PC-3 (cell line): ENCODE measurements at regions not wholly inside any gene's neighbourhood (a gene's known extent, or its start where the extent isn't known, plus 50 kb on each side); places are given as distances from the start of the nearest gene placed in this dataset.

ENCODE experiments used
- ATAC-seq: fragments of 200-7000 bp; cut with Tn5 transposase; 2 replicates; pipeline ENCODE4 v1.9.1; 2020; ENCODE audit warnings: mild to moderate bottlenecking, moderate library complexity
- BruUV-seq: library from RNA; stranded (reverse); fragments of 400-500 nt; replicated peaks from 2 replicates; lab custom pipeline; 2021; lab: Mats Ljungman, UMichigan
- CTCF ChIA-PET: fragments of 300-600 bp; sonication (Branson Sonifier 250); formaldehyde crosslinking; loops from one replicate; lab custom pipeline; 2022; ENCODE audit warnings: antibody characterized with exemption; lab: Charles Lee
- POLR2A ChIA-PET: fragments of 300-600 bp; sonication (Branson Sonifier 250); formaldehyde crosslinking; loops from one replicate; lab custom pipeline; 2022; ENCODE audit warnings: antibody characterized with exemption; ENCODE audit not compliant: unreplicated experiment; lab: Charles Lee
- DNase-seq: peaks from one replicate; pipeline ENCODE4 v3.0.0-alpha.2; 2015
- H2AFZ ChIP-seq: fragments of 300-600 bp; sonication (generic); 2 replicates; pipeline ENCODE4 v1.6.0; 2016; ENCODE audit warnings: antibody characterized with exemption, low read length
- H3F3A ChIP-seq: fragments of 300-600 bp; sonication (generic); one replicate; pipeline ENCODE4 v1.6.0; 2017; ENCODE audit warnings: antibody characterized with exemption, low read length, control low read depth, mild to moderate bottlenecking; ENCODE audit not compliant: unreplicated experiment
- H3K27ac ChIP-seq: fragments of 300-600 bp; sonication (generic); 2 replicates; pipeline ENCODE4 v1.5.1; 2016; ENCODE audit warnings: mild to moderate bottlenecking, low read length
- H3K27me3 ChIP-seq: fragments of 300-600 bp; sonication (generic); 2 replicates; pipeline ENCODE4 v1.6.1; 2016; ENCODE audit warnings: low read length, mixed read lengths
- H3K36me3 ChIP-seq: fragments of 300-600 bp; sonication (generic); 2 replicates; pipeline ENCODE4 v1.6.1; 2016; ENCODE audit warnings: low read depth, mixed run types, low read length, mixed read lengths
- H3K4me1 ChIP-seq: fragments of 300-600 bp; sonication (generic); 2 replicates; pipeline ENCODE4 v1.5.1; 2016; ENCODE audit warnings: low read length; ENCODE audit not compliant: insufficient read depth
- H3K4me2 ChIP-seq: fragments of 300-600 bp; sonication (generic); 2 replicates; pipeline ENCODE4 v1.6.0; 2016; ENCODE audit warnings: low read length
- H3K4me3 ChIP-seq: fragments of 300-600 bp; sonication (generic); 2 replicates; pipeline ENCODE4 v1.5.1; 2016; ENCODE audit warnings: mild to moderate bottlenecking, low read length, mixed read lengths
- H3K79me2 ChIP-seq: fragments of 300-600 bp; sonication (generic); 2 replicates; pipeline ENCODE4 v1.6.1; 2017; ENCODE audit warnings: low read length, mixed read lengths
- H3K9ac ChIP-seq: fragments of 300-600 bp; sonication (generic); 2 replicates; pipeline ENCODE4 v1.6.0; 2016; ENCODE audit warnings: mild to moderate bottlenecking, low read length
- H3K9me2 ChIP-seq: fragments of 300-600 bp; sonication (generic); replicated peaks from 2 replicates; pipeline ENCODE4 v1.6.1; 2016; ENCODE audit warnings: mixed run types, low read length, mixed read lengths
- H3K9me3 ChIP-seq: fragments of 300-600 bp; sonication (generic); 2 replicates; pipeline ENCODE4 v1.6.1; 2016; ENCODE audit warnings: low read length, mixed read lengths
- H4K20me1 ChIP-seq: fragments of 300-600 bp; sonication (generic); 2 replicates; pipeline ENCODE4 v1.6.1; 2016; ENCODE audit warnings: low read length, mixed read lengths
- CTCF ChIP-seq: fragments of 300-600 bp; sonication (generic); conservative IDR thresholded peaks from 2 replicates; pipeline ENCODE4 v1.5.1; 2017; ENCODE audit warnings: antibody characterized with exemption, low read depth, mild to moderate bottlenecking, low read length
- EZH2 ChIP-seq: fragments of 300-600 bp; sonication (generic); IDR thresholded peaks from one replicate; pipeline ENCODE4 v1.6.1; 2017; ENCODE audit warnings: antibody characterized with exemption, mild to moderate bottlenecking, low read length; ENCODE audit not compliant: unreplicated experiment
- EZH2phosphoT487 ChIP-seq: fragments of 300-600 bp; sonication (generic); IDR thresholded peaks from 2 replicates; pipeline ENCODE4 v1.6.1; 2018; ENCODE audit warnings: mild to moderate bottlenecking, antibody characterized with exemption, low read length, borderline replicate concordance
- intact Hi-C: fragments of 100-400 bp; cut with micrococcal nuclease; formaldehyde crosslinking; loops from 2 replicates; pipeline ENCODE4 v1.9.0; 2023

DNA sequence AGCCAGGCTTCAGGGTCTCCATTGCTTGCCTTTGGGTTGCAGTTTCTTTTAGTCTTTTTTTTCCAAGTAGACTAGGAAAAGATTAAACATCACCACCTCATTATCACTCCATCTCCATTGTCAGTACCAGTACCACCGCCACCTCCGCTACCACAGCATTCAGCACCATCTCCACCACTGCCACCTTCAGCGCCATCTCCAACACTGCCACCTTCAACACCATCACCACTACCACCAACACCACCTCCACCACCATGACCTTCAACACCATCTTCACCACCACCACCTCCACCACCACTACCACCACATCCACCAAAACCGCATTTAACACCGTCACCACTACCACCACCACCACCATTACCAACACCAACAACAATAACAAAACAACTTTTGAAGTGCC lies 141.5 kb upstream of the MPHOSPH6 start:
- no peaks in the 10 kb centered on the region for H3K36me3 ChIP-seq
- DNase-seq = no peak
- CTCF ChIA-PET = no interaction called here
- H3K4me2 ChIP-seq = no peak overlapping the region
- H2AFZ ChIP-seq = no peak overlapping the region
- no TSS peak for BruUV-seq
- H3K9me2 ChIP-seq = no peaks in the 10 kb centered on the region
- H3K27ac ChIP-seq = no peak overlapping the region
- H3K4me1 ChIP-seq = no peaks in the 10 kb centered on the region
- no peaks in the 10 kb centered on the region for H3K9me3 ChIP-seq
- H3K4me3 ChIP-seq = no peak overlapping the region
- H3K79me2 ChIP-seq = no peaks in the 10 kb centered on the region
- no peaks in the 10 kb centered on the region for H3F3A ChIP-seq
- POLR2A ChIA-PET = no interaction called here
- no peaks in the 10 kb centered on the region for H3K27me3 ChIP-seq
- ATAC-seq = no peak
- H4K20me1 ChIP-seq = no peaks in the 10 kb centered on the region
- no peak overlapping the region for H3K9ac ChIP-seq
- intact Hi-C loops = no loop called here
- TF ChIP-seq CTCF (no peak), EZH2 (no peak), EZH2phosphoT487 (no peak)

GRCh38 chr16:82302042-82302727 lies 132.2 kb upstream of the MPHOSPH6 start:
- no peak overlapping the region for H2AFZ ChIP-seq
- no peak overlapping the region for H3K9ac ChIP-seq
- no peak overlapping the region for H3K4me2 ChIP-seq
- no peaks in the 10 kb centered on the region for H3K9me3 ChIP-seq
- no peaks in the 10 kb centered on the region for H3K36me3 ChIP-seq
- no peak for DNase-seq
- no peaks in the 10 kb centered on the region for H3K79me2 ChIP-seq
- H3K27me3 ChIP-seq = no peaks in the 10 kb centered on the region
- no peak for ATAC-seq
- H3K27ac ChIP-seq = no peak overlapping the region
- intact Hi-C loops = no loop called here
- ChIA-PET POLR2A (no interaction called here), CTCF (no interaction called here)
- no peaks in the 10 kb centered on the region for H3F3A ChIP-seq
- TF ChIP-seq CTCF = no peak
- no peak for TF ChIP-seq EZH2
- no peak overlapping the region for H3K4me3 ChIP-seq
- no TSS peak for BruUV-seq
- H3K9me2 ChIP-seq = no peaks in the 10 kb centered on the region
- H3K4me1 ChIP-seq = no peaks in the 10 kb centered on the region
- no peaks in the 10 kb centered on the region for H4K20me1 ChIP-seq

GRCh38 chr16:82301146-82301755 lies 131.2 kb upstream of the MPHOSPH6 start:
- Histone ChIP-seq H3K27me3 (no peaks in the 10 kb centered on the region), H3K9ac (no peak overlapping the region), H4K20me1 (no peaks in the 10 kb centered on the region), H3K4me2 (no peak overlapping the region), H3K4me3 (no peak overlapping the region), H3K27ac (no peak overlapping the region), H3K9me2 (no peaks in the 10 kb centered on the region), H3K36me3 (no peaks in the 10 kb centered on the region), H3K4me1 (no peaks in the 10 kb centered on the region), H3F3A (no peaks in the 10 kb centered on the region), H3K9me3 (no peaks in the 10 kb centered on the region), H2AFZ (no peak overlapping the region), H3K79me2 (no peaks in the 10 kb centered on the region)
- intact Hi-C loops = no loop called here
- POLR2A ChIA-PET = no interaction called here
- CTCF ChIA-PET = no interaction called here
- no TSS peak for BruUV-seq
- TF ChIP-seq CTCF (no peak), EZH2 (no peak), EZH2phosphoT487 (no peak)
- no peak for ATAC-seq
- DNase-seq = no peak
